ENCODE measurements at regions not wholly inside any gene's neighbourhood (a gene's known extent, or its start where the extent isn't known, plus 50 kb on each side); places are given as distances from the start of the nearest gene placed in this dataset.

DNA sequence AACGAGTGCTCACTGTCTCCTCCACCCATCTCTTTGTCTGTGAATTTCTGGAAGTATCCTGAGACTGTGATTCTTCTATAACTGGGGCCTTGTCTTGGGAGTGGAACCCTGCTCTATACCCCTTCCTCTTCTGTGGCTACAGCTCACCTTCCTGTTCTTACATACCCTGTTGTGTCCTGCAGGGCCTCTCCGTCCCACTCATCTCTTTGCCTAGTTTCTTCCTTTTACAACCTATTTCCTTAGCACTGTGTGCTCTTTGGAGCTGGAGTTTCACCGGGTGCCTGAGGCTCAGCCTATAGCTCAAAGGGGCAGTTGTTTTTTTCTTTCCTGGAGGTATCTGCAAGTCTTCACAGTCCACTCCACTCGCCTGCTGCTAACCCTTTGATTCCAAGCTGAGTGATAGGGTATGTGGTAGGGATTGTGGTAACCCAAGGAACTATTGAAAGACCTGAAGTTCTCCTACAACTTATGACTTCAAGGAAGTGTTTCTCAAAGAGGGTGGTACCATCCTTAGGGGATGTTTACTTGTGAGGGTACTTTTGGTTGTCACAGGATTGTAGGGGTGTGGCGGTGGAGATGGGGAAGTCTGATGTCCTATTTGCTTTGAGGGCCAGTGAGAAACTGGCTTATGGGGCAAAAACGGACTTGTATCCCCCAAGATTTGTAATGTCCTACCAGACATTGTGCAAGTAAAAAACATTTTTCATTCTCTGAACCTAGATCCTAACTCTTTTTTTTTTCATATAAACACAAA is 66.6 kb upstream of the ARL8B start:
- ChIA-PET CTCF (ENCODE audit: unreplicated experiment) (no interaction called here), POLR2A (interaction anchor here (0.6 to 0.7 kb wide), 3 partner anchors 18 to 355 kb away, joined by 3 to 5 read pairs (median 3); no protein-coding TSS in a partner anchor)
- Histone ChIP-seq H3K79me2 (ENCODE audit: insufficient read depth, low read depth, low read length) (no peaks in the 10 kb centered on the region), H2AFZ (ENCODE audit: low read length) (no peak overlapping the region), H3K27ac (ENCODE audit: low read depth, low read length, poor library complexity, severe bottlenecking) (no peak overlapping the region), H3K4me2 (ENCODE audit: low read length) (no peak overlapping the region), H3K36me3 (ENCODE audit: insufficient read depth, low read length) (no peaks in the 10 kb centered on the region), H3K9me3 (ENCODE audit: low read length) (no peaks in the 10 kb centered on the region), H3K4me1 (ENCODE audit: insufficient read depth, low read length, poor library complexity, severe bottlenecking) (no peaks in the 10 kb centered on the region), H4K20me1 (ENCODE audit: insufficient read depth, low read length) (no peaks in the 10 kb centered on the region), H3K9me2 (ENCODE audit: insufficient read depth, low read length) (no peaks in the 10 kb centered on the region), H3K4me3 (ENCODE audit: low read depth, low read length, poor library complexity, severe bottlenecking) (no peak overlapping the region)
- no peak for DNase-seq (ENCODE audit: low spot score)
- intact Hi-C loops (cut with micrococcal nuclease; ENCODE audit: unreplicated experiment), result loop anchor here (5.0 to 10.0 kb wide), 2 partner anchors 73 to 171 kb away; no protein-coding TSS in a partner anchor
- TF ChIP-seq, protein P1, sequence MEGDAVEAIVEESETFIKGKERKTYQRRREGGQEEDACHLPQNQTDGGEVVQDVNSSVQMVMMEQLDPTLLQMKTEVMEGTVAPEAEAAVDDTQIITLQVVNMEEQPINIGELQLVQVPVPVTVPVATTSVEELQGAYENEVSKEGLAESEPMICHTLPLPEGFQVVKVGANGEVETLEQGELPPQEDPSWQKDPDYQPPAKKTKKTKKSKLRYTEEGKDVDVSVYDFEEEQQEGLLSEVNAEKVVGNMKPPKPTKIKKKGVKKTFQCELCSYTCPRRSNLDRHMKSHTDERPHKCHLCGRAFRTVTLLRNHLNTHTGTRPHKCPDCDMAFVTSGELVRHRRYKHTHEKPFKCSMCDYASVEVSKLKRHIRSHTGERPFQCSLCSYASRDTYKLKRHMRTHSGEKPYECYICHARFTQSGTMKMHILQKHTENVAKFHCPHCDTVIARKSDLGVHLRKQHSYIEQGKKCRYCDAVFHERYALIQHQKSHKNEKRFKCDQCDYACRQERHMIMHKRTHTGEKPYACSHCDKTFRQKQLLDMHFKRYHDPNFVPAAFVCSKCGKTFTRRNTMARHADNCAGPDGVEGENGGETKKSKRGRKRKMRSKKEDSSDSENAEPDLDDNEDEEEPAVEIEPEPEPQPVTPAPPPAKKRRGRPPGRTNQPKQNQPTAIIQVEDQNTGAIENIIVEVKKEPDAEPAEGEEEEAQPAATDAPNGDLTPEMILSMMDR (conservative IDR thresholded peaks at IDR 0.05; ENCODE audit: low read length), result no peak
- TF ChIP-seq EZH2phosphoT487 (IDR thresholded peaks at IDR 0.05; ENCODE audit: borderline replicate concordance, low read depth, low read length), result no peak
- BruUV-seq (replicated peaks), result no TSS peak

DNA sequence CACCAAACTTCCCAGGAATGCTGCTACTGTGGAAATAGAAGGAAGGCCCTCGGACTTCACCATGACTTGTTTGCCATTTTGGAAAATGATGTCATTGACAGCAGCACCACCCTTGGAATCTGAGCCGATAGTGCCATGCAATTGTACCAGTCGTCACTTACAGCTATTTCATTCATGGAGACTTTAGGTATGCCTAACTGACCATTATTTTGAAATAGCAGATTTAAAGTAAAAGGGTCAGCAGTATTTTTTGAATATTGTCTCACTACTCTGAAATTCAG is 66.0 kb upstream of the ARL8B start:
- Histone ChIP-seq H2AFZ (ENCODE audit: low read length) (no peak overlapping the region), H3K4me1 (ENCODE audit: insufficient read depth, low read length, poor library complexity, severe bottlenecking) (no peaks in the 10 kb centered on the region), H4K20me1 (ENCODE audit: insufficient read depth, low read length) (no peaks in the 10 kb centered on the region), H3K79me2 (ENCODE audit: insufficient read depth, low read depth, low read length) (no peaks in the 10 kb centered on the region), H3K4me2 (ENCODE audit: low read length) (no peak overlapping the region), H3K4me3 (ENCODE audit: low read depth, low read length, poor library complexity, severe bottlenecking) (no peak overlapping the region), H3K27ac (ENCODE audit: low read depth, low read length, poor library complexity, severe bottlenecking) (no peak overlapping the region), H3K36me3 (ENCODE audit: insufficient read depth, low read length) (no peaks in the 10 kb centered on the region), H3K9me3 (ENCODE audit: low read length) (no peaks in the 10 kb centered on the region), H3K9me2 (ENCODE audit: insufficient read depth, low read length) (no peaks in the 10 kb centered on the region)
- no peak for DNase-seq (ENCODE audit: low spot score)
- intact Hi-C loops (cut with micrococcal nuclease; ENCODE audit: unreplicated experiment), result loop anchor here (5.0 to 10.0 kb wide), 2 partner anchors 74 to 171 kb away; no protein-coding TSS in a partner anchor
- CTCF ChIA-PET (ENCODE audit: unreplicated experiment), result no interaction called here
- TF ChIP-seq, protein P1 (conservative IDR thresholded peaks at IDR 0.05; ENCODE audit: low read length), result no peak
- no peak for TF ChIP-seq EZH2phosphoT487 (IDR thresholded peaks at IDR 0.05; ENCODE audit: borderline replicate concordance, low read depth, low read length)
- no TSS peak for BruUV-seq (replicated peaks)
- POLR2A ChIA-PET, result interaction anchor here (0.7 kb wide), 1 partner anchor 226 kb away, joined by 3 read pairs; no protein-coding TSS in a partner anchor

DNA sequence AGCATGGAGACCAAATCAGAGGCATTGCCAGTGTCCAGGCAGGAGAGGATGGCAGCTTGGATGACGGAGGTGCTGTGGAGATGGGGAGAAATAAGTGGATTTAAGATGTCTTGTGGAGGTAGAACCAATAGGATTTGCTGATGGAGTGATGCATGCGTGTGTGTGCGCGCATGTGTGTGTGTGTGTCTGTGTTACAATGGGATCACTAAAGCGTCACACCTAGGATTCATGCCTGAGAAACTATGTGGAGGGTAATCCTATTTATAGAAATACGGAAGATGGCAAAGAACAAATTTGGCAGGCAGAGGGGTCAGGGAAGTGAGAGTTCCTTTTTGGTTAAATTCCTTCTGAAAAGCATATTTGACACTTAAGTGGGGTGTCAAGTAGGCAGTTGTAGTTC is 64.8 kb upstream of the ARL8B start:
- TF ChIP-seq, protein P1 (conservative IDR thresholded peaks at IDR 0.05; ENCODE audit: low read length), result no peak
- TF ChIP-seq EZH2phosphoT487 (IDR thresholded peaks at IDR 0.05; ENCODE audit: borderline replicate concordance, low read depth, low read length), result no peak
- BruUV-seq (replicated peaks), result no TSS peak
- DNase-seq (ENCODE audit: low spot score), result no peak
- Histone ChIP-seq H3K9me2 (ENCODE audit: insufficient read depth, low read length) (no peaks in the 10 kb centered on the region), H3K4me2 (ENCODE audit: low read length) (no peak overlapping the region), H2AFZ (ENCODE audit: low read length) (no peak overlapping the region), H3K79me2 (ENCODE audit: insufficient read depth, low read depth, low read length) (no peaks in the 10 kb centered on the region), H4K20me1 (ENCODE audit: insufficient read depth, low read length) (no peaks in the 10 kb centered on the region), H3K4me1 (ENCODE audit: insufficient read depth, low read length, poor library complexity, severe bottlenecking) (no peaks in the 10 kb centered on the region), H3K4me3 (ENCODE audit: low read depth, low read length, poor library complexity, severe bottlenecking) (no peak overlapping the region), H3K36me3 (ENCODE audit: insufficient read depth, low read length) (no peaks in the 10 kb centered on the region), H3K27ac (ENCODE audit: low read depth, low read length, poor library complexity, severe bottlenecking) (no peak overlapping the region), H3K9me3 (ENCODE audit: low read length) (no peaks in the 10 kb centered on the region)
- intact Hi-C loops (cut with micrococcal nuclease; ENCODE audit: unreplicated experiment), result loop anchor here (1.0 to 10.0 kb wide), 3 partner anchors 75 to 346 kb away; no protein-coding TSS in a partner anchor
- POLR2A ChIA-PET, result interaction anchor here (0.6 kb wide), 1 partner anchor 36 kb away, joined by 3 read pairs; no protein-coding TSS in a partner anchor
- CTCF ChIA-PET (ENCODE audit: unreplicated experiment), result no interaction called here

All from OCI-LY7 (cell line).